Activated effector memory CD4-positive, alpha-beta T cell treated with anti-CD3 and anti-CD28 coated beads, Interleukin-2, amount 50 U/mL, for 16 hours (primary cell): ENCODE measurements at regions not wholly inside any gene's neighbourhood (a gene's known extent, or its start where the extent isn't known, plus 50 kb on each side); places are given as distances from the start of the nearest gene placed in this dataset.

Experiments used
- DNase-seq: peaks from one replicate; pipeline ENCODE4 v3.0.0-alpha.2; 2020

- no peak for DNase-seq
Measured at GRCh38 chr5:3654515-3654914, 58.9 kb downstream of the IRX1 start.

- no peak for DNase-seq
Measured at GRCh38 chr5:3656803-3657202, 61.2 kb downstream of the IRX1 start.

GRCh38 chr5:3657364-3658022 is 61.9 kb downstream of the IRX1 start:
- DNase-seq, result no peak

- DNase-seq, result no peak
Measured at GRCh38 chr5:3658929-3659328, 63.3 kb downstream of the IRX1 start.

- no peak for DNase-seq
Measured at GRCh38 chr5:3659907-3660306, 64.3 kb downstream of the IRX1 start.

- no peak for DNase-seq
Measured at GRCh38 chr5:3660630-3661029, 65.0 kb downstream of the IRX1 start.

GRCh38 chr5:3661755-3662296 is 66.2 kb downstream of the IRX1 start:
- no peak for DNase-seq

GRCh38 chr5:3662344-3662743 is 66.7 kb downstream of the IRX1 start:
- DNase-seq, result no peak

GRCh38 chr5:3671337-3671736 is 75.7 kb downstream of the IRX1 start:
- DNase-seq, result no peak

- DNase-seq, result no peak
Measured at GRCh38 chr5:3678801-3679200, 83.2 kb downstream of the IRX1 start.

- DNase-seq, result no peak
Measured at GRCh38 chr5:3680821-3681220, 85.2 kb downstream of the IRX1 start.

- no peak for DNase-seq
Measured at GRCh38 chr5:3684118-3684517, 88.5 kb downstream of the IRX1 start.

- no peak for DNase-seq
Measured at GRCh38 chr5:3684771-3685354, 89.2 kb downstream of the IRX1 start.

GRCh38 chr5:3694819-3695218 is 99.2 kb downstream of the IRX1 start:
- no peak for DNase-seq

- DNase-seq, result no peak
Measured at GRCh38 chr5:3695818-3696217, 100.2 kb downstream of the IRX1 start.

GRCh38 chr5:3698412-3698811 is 102.8 kb downstream of the IRX1 start:
- no peak for DNase-seq

GRCh38 chr5:3701694-3702093 is 106.1 kb downstream of the IRX1 start:
- no peak for DNase-seq

- no peak for DNase-seq
Measured at GRCh38 chr5:3704661-3705060, 109.0 kb downstream of the IRX1 start.

- DNase-seq, result no peak
Measured at GRCh38 chr5:3709068-3709716, 113.6 kb downstream of the IRX1 start.

GRCh38 chr5:3709717-3710348 is 114.2 kb downstream of the IRX1 start:
- no peak for DNase-seq

- DNase-seq, result no peak
Measured at GRCh38 chr5:3715062-3715461, 119.4 kb downstream of the IRX1 start.

- no peak for DNase-seq
Measured at GRCh38 chr5:3729631-3730030, 134.0 kb downstream of the IRX1 start.

GRCh38 chr5:3734632-3735031 is 139.0 kb downstream of the IRX1 start:
- no peak for DNase-seq

GRCh38 chr5:3736466-3736865 is 140.8 kb downstream of the IRX1 start:
- no peak for DNase-seq
